ENCODE measurements at regions not wholly inside any gene's neighbourhood (a gene's known extent, or its start where the extent isn't known, plus 50 kb on each side); places are given as distances from the start of the nearest gene placed in this dataset.

GRCh38 chr5:97560599-97560993, 377.5 kb upstream of the RIOK2 start:
- H4K20me1 ChIP-seq (replicated peaks in 1 of 2; ENCODE audit: control insufficient read depth in 1 of 2, insufficient read depth in 2 of 2, low read length in 2 of 2) = no peaks in the 10 kb centered on the region
- H2BK12ac ChIP-seq (ENCODE audit: low read depth, low read length) = no peak overlapping the region
- H2AFZ ChIP-seq (ENCODE audit: low read length) = no peak overlapping the region
- no peaks in the 10 kb centered on the region for H3K36me3 ChIP-seq (ENCODE audit: control insufficient read depth in 2 of 4, insufficient read depth in 4 of 4, low read length in 3 of 4)
- no peak overlapping the region for H3K4me2 ChIP-seq (ENCODE audit: insufficient read depth in 1 of 2, low read depth in 2 of 2, low read length in 2 of 2)
- H4K91ac ChIP-seq (replicated peaks; ENCODE audit: insufficient read length, low read length) = no peak overlapping the region
- H3K79me2 ChIP-seq (ENCODE audit: control insufficient read depth in 1 of 2, insufficient read depth in 2 of 2, low read length in 2 of 2) = no peaks in the 10 kb centered on the region
- no peak overlapping the region for H3K4me3 ChIP-seq (ENCODE audit: extremely low read depth in 1 of 4, insufficient read depth in 2 of 4, low read depth in 3 of 4, low read length in 4 of 4)
- H2BK20ac ChIP-seq (ENCODE audit: low read length) = no peak overlapping the region
- no peak overlapping the region for H3K56ac ChIP-seq (replicated peaks; ENCODE audit: insufficient read length, low read depth, low read length)
- H3K23ac ChIP-seq (ENCODE audit: insufficient read length) = no peak overlapping the region
- H2AK5ac ChIP-seq (ENCODE audit: low read depth, low read length) = no peak overlapping the region
- no peaks in the 10 kb centered on the region for H3K79me1 ChIP-seq (ENCODE audit: low read depth, low read length)
- WGBS, 2 experiments (ENCODE audit: extremely low coverage in 1 of 2, insufficient coverage in 1 of 2, insufficient read length in 1 of 2, insufficient replicate concordance in 2 of 2, low coverage in 1 of 2, low lambda C conversion rate in 2 of 2, missing lambda C conversion rate in 1 of 2) = 95% methylated on average over 1 of the region's 1 CpG; no CpG with 5 or more reads in 1 of the 2 experiments
- H3K23me2 ChIP-seq (ENCODE audit: low read depth, low read length) = no peaks in the 10 kb centered on the region
- no peak overlapping the region for H3K4ac ChIP-seq (replicated peaks; ENCODE audit: insufficient read length, low read depth, low read length)
- H3K9me3 ChIP-seq (ENCODE audit: insufficient read depth in 2 of 2, low read depth in 1 of 2, low read length in 1 of 2) = no peaks in the 10 kb centered on the region
- H3K27me3 ChIP-seq (replicated peaks in 1 of 4; ENCODE audit: control insufficient read depth in 3 of 4, extremely low read depth in 1 of 4, insufficient read depth in 3 of 4, low read length in 3 of 4) = no peaks in the 10 kb centered on the region
- no peak overlapping the region for H2BK120ac ChIP-seq (replicated peaks; ENCODE audit: low read depth, low read length)
- H2BK5ac ChIP-seq (ENCODE audit: low read depth, low read length) = no peak overlapping the region
- H2BK15ac ChIP-seq (ENCODE audit: low read length) = no peak overlapping the region
- no peak overlapping the region for H3K27ac ChIP-seq (ENCODE audit: low read depth, low read length)
- ChIA-PET CTCF (ENCODE audit: partially characterized antibody) (interaction anchor here (0.6 to 2.9 kb wide), 5 partner anchors 15 to 552 kb away, joined by 3 to 9 read pairs (median 3); no protein-coding TSS in a partner anchor), POLR2A (ENCODE audit: partially characterized antibody) (no interaction called here)
- H3K9ac ChIP-seq (replicated peaks in 1 of 4; ENCODE audit: extremely low read depth in 1 of 4, low read depth in 3 of 4, low read length in 3 of 4) = no peak overlapping the region
- no peak overlapping the region for H3K14ac ChIP-seq (ENCODE audit: insufficient read length)
- H4K5ac ChIP-seq (ENCODE audit: insufficient read length, low read depth, low read length) = no peak overlapping the region
- DNase-seq (ENCODE audit: low read depth in 1 of 2, low spot score in 2 of 2) = no peak
- FAIRE-seq = no peak
- no peak overlapping the region for H4K8ac ChIP-seq (ENCODE audit: extremely low read depth, insufficient read depth, low read length)
- H3K4me1 ChIP-seq (replicated peaks in 1 of 4; ENCODE audit: control insufficient read depth in 3 of 4, insufficient read depth in 4 of 4, low read length in 3 of 4) = no peaks in the 10 kb centered on the region
- no peak for TF ChIP-seq ZNF274 (IDR thresholded peaks at IDR 0.05; ENCODE audit: borderline replicate concordance, extremely low read depth, low read length)
- no peak for TF ChIP-seq CBX5 (IDR thresholded peaks at IDR 0.05; ENCODE audit: low read depth, low read length)
- TF ChIP-seq PHF8 (conservative IDR thresholded peaks at IDR 0.05; ENCODE audit: low read depth, low read length) = no peak
- no peak for TF ChIP-seq JUN (IDR thresholded peaks at IDR 0.05; ENCODE audit: low read depth, low read length)
- no peak for TF ChIP-seq CREB1 (IDR thresholded peaks at IDR 0.05)
- TF ChIP-seq USF2 (IDR thresholded peaks at IDR 0.05; ENCODE audit: low read length) = no peak
- TF ChIP-seq SUZ12 (IDR thresholded peaks at IDR 0.05; ENCODE audit: low read length) = no peak
- no peak for TF ChIP-seq TEAD4 (IDR thresholded peaks at IDR 0.05; ENCODE audit: low read depth, low read length)
- TF ChIP-seq CHD2 (IDR thresholded peaks at IDR 0.05; ENCODE audit: low read length) = no peak
- TF ChIP-seq YY1 (IDR thresholded peaks at IDR 0.05; ENCODE audit: low read depth, low read length) = no peak
- TF ChIP-seq CTBP2 (IDR thresholded peaks at IDR 0.05; ENCODE audit: borderline replicate concordance, insufficient read depth, insufficient read length, low read length) = no peak
- TF ChIP-seq HDAC2 (IDR thresholded peaks at IDR 0.05; ENCODE audit: borderline replicate concordance in 1 of 2, low read depth in 2 of 2, low read length in 2 of 2) = no peak
- H3K18ac ChIP-seq (ENCODE audit: extremely low read depth, low read length) = no peak overlapping the region

All from H1 (cell line).